ENCODE measurements at regions not wholly inside any gene's neighbourhood (a gene's known extent, or its start where the extent isn't known, plus 50 kb on each side); places are given as distances from the start of the nearest gene placed in this dataset.

GRCh38 chr18:51401912-51402311 is 204.4 kb upstream of the MEX3C start:
- no peak for TF ChIP-seq CTCF (IDR thresholded peaks at IDR 0.05)

- TF ChIP-seq CTCF (IDR thresholded peaks at IDR 0.05) = no peak
Observed at GRCh38 chr18:51404620-51405019, 207.1 kb upstream of the MEX3C start.

GRCh38 chr18:51405683-51406477 is 208.4 kb upstream of the MEX3C start:
- no peak for TF ChIP-seq CTCF (IDR thresholded peaks at IDR 0.05)

GRCh38 chr18:51417643-51418483 is 220.4 kb upstream of the MEX3C start:
- TF ChIP-seq CTCF (IDR thresholded peaks at IDR 0.05) = no peak

GRCh38 chr18:51425475-51425874 is 228.0 kb upstream of the MEX3C start:
- TF ChIP-seq CTCF (IDR thresholded peaks at IDR 0.05) = no peak

GRCh38 chr18:51425889-51426288 is 228.4 kb upstream of the MEX3C start:
- no peak for TF ChIP-seq CTCF (IDR thresholded peaks at IDR 0.05)

GRCh38 chr18:51426996-51427395 is 229.5 kb upstream of the MEX3C start:
- TF ChIP-seq CTCF (IDR thresholded peaks at IDR 0.05) = no peak

Data from LNCAP (cell line).